MM.1S (cell line): ENCODE measurements at regions not wholly inside any gene's neighbourhood (a gene's known extent, or its start where the extent isn't known, plus 50 kb on each side); places are given as distances from the start of the nearest gene placed in this dataset.
"Not testable (repeated sequence)": the region's sequence is repeated elsewhere in the genome, so short reads cannot be mapped to it uniquely, and the experiment has no call there.

Experiments used
- DNase-seq: peaks from one replicate; pipeline ENCODE4 v3.0.0-alpha.2; 2015
- H2AFZ ChIP-seq: fragments of 300-600 bp; sonication (generic); 2 replicates; pipeline ENCODE4 v1.6.0; 2016; ENCODE audit warnings: antibody characterized with exemption, low read length
- H3F3A ChIP-seq: fragments of 300-600 bp; sonication (generic); 2 replicates; pipeline ENCODE4 v1.6.1; 2016; ENCODE audit warnings: mild to moderate bottlenecking, antibody characterized with exemption, low read length, moderate library complexity, mixed read lengths; ENCODE audit not compliant: insufficient read depth
- H3K27ac ChIP-seq: fragments of 300-600 bp; sonication (generic); 2 replicates; pipeline ENCODE4 v1.5.1; 2016; ENCODE audit warnings: mild to moderate bottlenecking, low read length
- H3K27me3 ChIP-seq: fragments of 300-600 bp; sonication (generic); replicated peaks from 2 replicates; pipeline ENCODE4 v1.6.0; 2016; ENCODE audit warnings: low read length; ENCODE audit not compliant: insufficient read depth
- H3K36me3 ChIP-seq: fragments of 300-600 bp; sonication (generic); replicated peaks from 2 replicates; pipeline ENCODE4 v1.6.1; 2016; ENCODE audit warnings: mild to moderate bottlenecking, low read length, mixed read lengths; ENCODE audit not compliant: insufficient read depth
- H3K4me1 ChIP-seq: fragments of 300-600 bp; sonication (generic); 2 replicates; pipeline ENCODE4 v1.6.1; 2016; ENCODE audit warnings: low read length, mixed read lengths
- H3K4me2 ChIP-seq: fragments of 300-600 bp; sonication (generic); 2 replicates; pipeline ENCODE4 v1.6.0; 2016; ENCODE audit warnings: low read depth, low read length
- H3K4me3 ChIP-seq: fragments of 300-600 bp; sonication (generic); 2 replicates; pipeline ENCODE4 v1.5.1; 2016; ENCODE audit warnings: low read length, mixed read lengths
- H3K79me2 ChIP-seq: fragments of 300-600 bp; sonication (generic); 2 replicates; pipeline ENCODE4 v1.6.1; 2016; ENCODE audit warnings: mixed run types, low read length, mixed read lengths
- H3K9ac ChIP-seq: fragments of 300-600 bp; sonication (generic); 2 replicates; pipeline ENCODE4 v1.6.1; 2016; ENCODE audit warnings: low read length, mixed read lengths
- H3K9me2 ChIP-seq: fragments of 300-600 bp; sonication (generic); replicated peaks from 2 replicates; pipeline ENCODE4 v1.6.1; 2016; ENCODE audit warnings: mild to moderate bottlenecking, low read length, mixed read lengths; ENCODE audit not compliant: insufficient read depth
- H3K9me3 ChIP-seq: fragments of 300-600 bp; sonication (generic); replicated peaks from 2 replicates; pipeline ENCODE4 v1.6.1; 2016; ENCODE audit warnings: mild to moderate bottlenecking, low read length, mixed read lengths; ENCODE audit not compliant: insufficient read depth
- H4K20me1 ChIP-seq: fragments of 300-600 bp; sonication (generic); 2 replicates; pipeline ENCODE4 v1.6.1; 2016; ENCODE audit warnings: mild to moderate bottlenecking, low read length, moderate library complexity, mixed read lengths; ENCODE audit not compliant: insufficient read depth
- CTCF ChIP-seq: fragments of 300-600 bp; sonication (generic); IDR thresholded peaks from 2 replicates; pipeline ENCODE4 v1.5.1; 2016; ENCODE audit warnings: antibody characterized with exemption, low read length, mixed read lengths
- EZH2 ChIP-seq: fragments of 300-600 bp; sonication (generic); optimal IDR thresholded peaks from 2 replicates; pipeline ENCODE3; 2017; ENCODE audit warnings: low read depth, mild to moderate bottlenecking, antibody characterized with exemption, low read length, mixed read lengths
- EZH2phosphoT487 ChIP-seq: fragments of 300-600 bp; sonication (generic); IDR thresholded peaks from 2 replicates; pipeline ENCODE4 v1.6.1; 2018; ENCODE audit warnings: antibody characterized with exemption, low read length

GRCh38 chr13:48818495-48819356 is 157.0 kb upstream of the FNDC3A start:
- no peak overlapping the region for H2AFZ ChIP-seq
- no peak overlapping the region for H3K27ac ChIP-seq
- H3K4me3 ChIP-seq, result no peak overlapping the region
- H3K4me1 ChIP-seq, result 0 out of 2 replicates have a peak, but pooled peaks cover 3% of the 10 kb centered on the region
- no peaks in the 10 kb centered on the region for H3K27me3 ChIP-seq
- H3K9ac ChIP-seq, result no peak overlapping the region
- no peaks in the 10 kb centered on the region for H3K9me2 ChIP-seq
- H3K79me2 ChIP-seq, result no peaks in the 10 kb centered on the region
- H4K20me1 ChIP-seq, result no peaks in the 10 kb centered on the region
- no peak for DNase-seq
- H3K4me2 ChIP-seq, result no peak overlapping the region
- H3F3A ChIP-seq, result no peaks in the 10 kb centered on the region
- no peak for TF ChIP-seq CTCF
- no peak for TF ChIP-seq EZH2
- no peak for TF ChIP-seq EZH2phosphoT487
- H3K9me3 ChIP-seq, result no peaks in the 10 kb centered on the region
- H3K36me3 ChIP-seq, result no peaks in the 10 kb centered on the region

GRCh38 chr13:48819376-48819775 is 156.3 kb upstream of the FNDC3A start:
- Histone ChIP-seq H3K27me3 (no peaks in the 10 kb centered on the region), H3K79me2 (no peaks in the 10 kb centered on the region), H3F3A (no peaks in the 10 kb centered on the region), H3K9ac (no peak overlapping the region), H4K20me1 (no peaks in the 10 kb centered on the region), H2AFZ (no peak overlapping the region), H3K36me3 (no peaks in the 10 kb centered on the region), H3K9me2 (no peaks in the 10 kb centered on the region), H3K4me2 (no peak overlapping the region), H3K27ac (no peak overlapping the region), H3K4me3 (no peak overlapping the region), H3K9me3 (no peaks in the 10 kb centered on the region), H3K4me1 (0 out of 2 replicates have a peak, but pooled peaks cover 3% of the 10 kb centered on the region)
- no peak for DNase-seq
- TF ChIP-seq CTCF (no peak), EZH2 (no peak), EZH2phosphoT487 (no peak)

- Histone ChIP-seq H3K9me3 (no peaks in the 10 kb centered on the region), H3K27me3 (no peaks in the 10 kb centered on the region), H3K9me2 (no peaks in the 10 kb centered on the region), H3K9ac (no peak overlapping the region), H3K27ac (no peak overlapping the region), H3K79me2 (no peaks in the 10 kb centered on the region), H4K20me1 (no peaks in the 10 kb centered on the region), H2AFZ (no peak overlapping the region), H3K36me3 (no peaks in the 10 kb centered on the region), H3F3A (no peaks in the 10 kb centered on the region), H3K4me3 (no peak overlapping the region), H3K4me2 (no peak overlapping the region), H3K4me1 (0 out of 2 replicates have a peak, but pooled peaks cover 3% of the 10 kb centered on the region)
- TF ChIP-seq EZH2phosphoT487, result no peak
- no peak for TF ChIP-seq EZH2
- TF ChIP-seq CTCF, result no peak
- DNase-seq, result no peak
Measured at GRCh38 chr13:48819899-48820298, 155.8 kb upstream of the FNDC3A start.

GRCh38 chr13:48823526-48823925 is 152.2 kb upstream of the FNDC3A start:
- not testable (repeated sequence) for H3K27ac ChIP-seq, H4K20me1 ChIP-seq, H2AFZ ChIP-seq, H3K4me1 ChIP-seq, H3K4me2 ChIP-seq, DNase-seq, H3K4me3 ChIP-seq, H3K36me3 ChIP-seq, H3F3A ChIP-seq, H3K79me2 ChIP-seq, H3K9me2 ChIP-seq, H3K9me3 ChIP-seq, H3K9ac ChIP-seq, H3K27me3 ChIP-seq
